ENCODE measurements at regions not wholly inside any gene's neighbourhood (a gene's known extent, or its start where the extent isn't known, plus 50 kb on each side); places are given as distances from the start of the nearest gene placed in this dataset.

GRCh38 chr14:87800216-87800615 lies 192.8 kb downstream of the GALC start:
- CTCF ChIA-PET (ENCODE audit: partially characterized antibody) = interaction anchor here (1.4 kb wide), 1 partner anchor 11 kb away, joined by 3 read pairs; no protein-coding TSS in a partner anchor

GRCh38 chr14:87799400-87799799 lies 193.6 kb downstream of the GALC start:
- no peak for DNase-seq
- CTCF ChIA-PET (ENCODE audit: partially characterized antibody) = no interaction called here
- Mint-ChIP-seq H3K27ac (no peak overlapping the region), H3K36me3 (no peaks in the 10 kb centered on the region), H3K9me3 (peaks cover 0 to 2% (median 0%) of the 10 kb centered on the region in 8 donors), H3K27me3 (peaks cover 0 to 4% of the 10 kb centered on the region in 2 donors), H3K4me1 (no peaks in the 10 kb centered on the region), H3K4me3 (no peak overlapping the region)
- H3K4me3 ChIP-seq (ENCODE audit: low read length in 2 of 2) = no peak overlapping the region
- POLR2A ChIA-PET (ENCODE audit: partially characterized antibody) = no interaction called here
- no peak overlapping the region for H3K27ac ChIP-seq (ENCODE audit: low read depth, low read length)
- no peaks in the 10 kb centered on the region for H3K4me1 ChIP-seq (ENCODE audit: insufficient read depth, low read length)
- H3K36me3 ChIP-seq (ENCODE audit: insufficient read depth, low read length) = no peaks in the 10 kb centered on the region
- H3K9me3 ChIP-seq (ENCODE audit: control insufficient read depth in 1 of 2, low read length in 2 of 2) = no peaks in the 10 kb centered on the region
- no peaks in the 10 kb centered on the region for H3K27me3 ChIP-seq (ENCODE audit: insufficient read depth, low read length)
- intact Hi-C loops (cut with micrococcal nuclease) = no loop called here

More at GRCh38 chr14:87800216-87800615, 192.8 kb downstream of the GALC start:
- no peak overlapping the region for H3K27ac ChIP-seq (ENCODE audit: low read depth, low read length)
- H3K4me1 ChIP-seq (ENCODE audit: insufficient read depth, low read length) = no peaks in the 10 kb centered on the region
- no peaks in the 10 kb centered on the region for H3K36me3 Mint-ChIP-seq
- H3K9me3 Mint-ChIP-seq = peaks cover 0 to 2% (median 0%) of the 10 kb centered on the region in 8 donors
- peaks cover 0 to 4% of the 10 kb centered on the region in 2 donors for H3K27me3 Mint-ChIP-seq
- H3K27me3 ChIP-seq (ENCODE audit: insufficient read depth, low read length) = no peaks in the 10 kb centered on the region
- peaks cover 0 to 1% (median 0%) of the 10 kb centered on the region in 4 donors for H3K4me1 Mint-ChIP-seq
- DNase-seq = no peak
- H3K9me3 ChIP-seq (ENCODE audit: control insufficient read depth in 1 of 2, low read length in 2 of 2) = no peaks in the 10 kb centered on the region
- intact Hi-C loops (cut with micrococcal nuclease) = no loop called here
- no peak overlapping the region for H3K4me3 Mint-ChIP-seq
- H3K36me3 ChIP-seq (ENCODE audit: insufficient read depth, low read length) = no peaks in the 10 kb centered on the region
- no peak overlapping the region for H3K4me3 ChIP-seq (ENCODE audit: low read length in 2 of 2)
- POLR2A ChIA-PET (ENCODE audit: partially characterized antibody) = no interaction called here
- H3K27ac Mint-ChIP-seq = no peak overlapping the region

- Mint-ChIP-seq H3K9me3 (peaks cover 0 to 4% (median 0%) of the 10 kb centered on the region in 8 donors), H3K4me3 (no peak overlapping the region), H3K4me1 (no peaks in the 10 kb centered on the region), H3K27me3 (peaks cover 0 to 7% of the 10 kb centered on the region in 2 donors), H3K36me3 (no peaks in the 10 kb centered on the region), H3K27ac (no peak overlapping the region)
- intact Hi-C loops (cut with micrococcal nuclease) = no loop called here
- no peaks in the 10 kb centered on the region for H3K27me3 ChIP-seq (ENCODE audit: insufficient read depth, low read length)
- H3K9me3 ChIP-seq (ENCODE audit: control insufficient read depth in 1 of 2, low read length in 2 of 2) = no peaks in the 10 kb centered on the region
- no peak overlapping the region for H3K27ac ChIP-seq (ENCODE audit: low read depth, low read length)
- no peaks in the 10 kb centered on the region for H3K4me1 ChIP-seq (ENCODE audit: insufficient read depth, low read length)
- no peaks in the 10 kb centered on the region for H3K36me3 ChIP-seq (ENCODE audit: insufficient read depth, low read length)
- ChIA-PET CTCF (ENCODE audit: partially characterized antibody) (no interaction called here), POLR2A (ENCODE audit: partially characterized antibody) (no interaction called here)
- DNase-seq = no peak
- H3K4me3 ChIP-seq (ENCODE audit: low read length in 2 of 2) = no peak overlapping the region
Measured at GRCh38 chr14:87797001-87797400, 196.0 kb downstream of the GALC start.

- ChIA-PET POLR2A (ENCODE audit: partially characterized antibody) (no interaction called here), CTCF (ENCODE audit: partially characterized antibody) (no interaction called here)
- H3K36me3 Mint-ChIP-seq = no peaks in the 10 kb centered on the region
- H3K27me3 Mint-ChIP-seq = peaks cover 0 to 7% of the 10 kb centered on the region in 2 donors
- H3K4me1 Mint-ChIP-seq = no peaks in the 10 kb centered on the region
- H3K4me3 Mint-ChIP-seq = no peak overlapping the region
- H3K9me3 ChIP-seq (ENCODE audit: control insufficient read depth in 1 of 2, low read length in 2 of 2) = no peaks in the 10 kb centered on the region
- H3K27ac ChIP-seq (ENCODE audit: low read depth, low read length) = no peak overlapping the region
- no peak overlapping the region for H3K4me3 ChIP-seq (ENCODE audit: low read length in 2 of 2)
- no peaks in the 10 kb centered on the region for H3K36me3 ChIP-seq (ENCODE audit: insufficient read depth, low read length)
- no peaks in the 10 kb centered on the region for H3K27me3 ChIP-seq (ENCODE audit: insufficient read depth, low read length)
- H3K4me1 ChIP-seq (ENCODE audit: insufficient read depth, low read length) = no peaks in the 10 kb centered on the region
- DNase-seq = no peak
- no peak overlapping the region for H3K27ac Mint-ChIP-seq
- peaks cover 0 to 4% (median 0%) of the 10 kb centered on the region in 8 donors for H3K9me3 Mint-ChIP-seq
- intact Hi-C loops (cut with micrococcal nuclease) = no loop called here
Measured at GRCh38 chr14:87794561-87794960, 198.4 kb downstream of the GALC start.

GRCh38 chr14:87785897-87786296 lies 207.1 kb downstream of the GALC start:
- Mint-ChIP-seq H3K4me1 (no peaks in the 10 kb centered on the region), H3K27ac (no peak overlapping the region), H3K4me3 (no peak overlapping the region), H3K36me3 (no peaks in the 10 kb centered on the region), H3K9me3 (peaks cover 0 to 5% (median 2%) of the 10 kb centered on the region in 8 donors), H3K27me3 (no peaks in the 10 kb centered on the region)
- H3K4me3 ChIP-seq (ENCODE audit: low read length in 2 of 2) = no peak overlapping the region
- no peak for DNase-seq
- intact Hi-C loops (cut with micrococcal nuclease) = no loop called here
- H3K36me3 ChIP-seq (ENCODE audit: insufficient read depth, low read length) = no peaks in the 10 kb centered on the region
- ChIA-PET CTCF (ENCODE audit: partially characterized antibody) (no interaction called here), POLR2A (ENCODE audit: partially characterized antibody) (no interaction called here)
- H3K27me3 ChIP-seq (ENCODE audit: insufficient read depth, low read length) = no peaks in the 10 kb centered on the region
- H3K4me1 ChIP-seq (ENCODE audit: insufficient read depth, low read length) = no peaks in the 10 kb centered on the region
- no peak overlapping the region for H3K27ac ChIP-seq (ENCODE audit: low read depth, low read length)
- peaks cover 0 to 3% of the 10 kb centered on the region in 2 donors for H3K9me3 ChIP-seq (ENCODE audit: control insufficient read depth in 1 of 2, low read length in 2 of 2)

- H3K4me1 Mint-ChIP-seq = no peaks in the 10 kb centered on the region
- CTCF ChIA-PET (ENCODE audit: partially characterized antibody) = interaction anchor here (1.3 kb wide), 1 partner anchor 38 kb away, joined by 3 read pairs; no protein-coding TSS in a partner anchor
- POLR2A ChIA-PET (ENCODE audit: partially characterized antibody) = no interaction called here
Measured at GRCh38 chr14:87784386-87784785, 208.6 kb downstream of the GALC start.

GRCh38 chr14:87783071-87783470 lies 209.9 kb downstream of the GALC start:
- intact Hi-C loops (cut with micrococcal nuclease) = no loop called here
- Histone ChIP-seq H3K27me3 (ENCODE audit: insufficient read depth, low read length) (no peaks in the 10 kb centered on the region), H3K4me1 (ENCODE audit: insufficient read depth, low read length) (no peaks in the 10 kb centered on the region), H3K27ac (ENCODE audit: low read depth, low read length) (no peak overlapping the region), H3K36me3 (ENCODE audit: insufficient read depth, low read length) (no peaks in the 10 kb centered on the region), H3K4me3 (ENCODE audit: low read length in 2 of 2) (no peak overlapping the region), H3K9me3 (ENCODE audit: control insufficient read depth in 1 of 2, low read length in 2 of 2) (peaks cover 0 to 3% of the 10 kb centered on the region in 2 donors)
- Mint-ChIP-seq H3K27me3 (no peaks in the 10 kb centered on the region), H3K9me3 (peaks cover 0 to 11% (median 3%) of the 10 kb centered on the region in 8 donors), H3K36me3 (no peaks in the 10 kb centered on the region), H3K27ac (no peak overlapping the region), H3K4me1 (no peaks in the 10 kb centered on the region), H3K4me3 (no peak overlapping the region)
- ChIA-PET CTCF (ENCODE audit: partially characterized antibody) (no interaction called here), POLR2A (ENCODE audit: partially characterized antibody) (no interaction called here)
- no peak for DNase-seq

More at GRCh38 chr14:87784386-87784785, 208.6 kb downstream of the GALC start:
- H3K4me3 ChIP-seq (ENCODE audit: low read length in 2 of 2) = no peak overlapping the region
- no peak for DNase-seq
- H3K4me1 ChIP-seq (ENCODE audit: insufficient read depth, low read length) = no peaks in the 10 kb centered on the region
- Mint-ChIP-seq H3K27ac (no peak overlapping the region), H3K36me3 (no peaks in the 10 kb centered on the region), H3K27me3 (no peaks in the 10 kb centered on the region), H3K9me3 (peaks cover 0 to 5% (median 2%) of the 10 kb centered on the region in 8 donors), H3K4me3 (no peak overlapping the region)
- no peaks in the 10 kb centered on the region for H3K36me3 ChIP-seq (ENCODE audit: insufficient read depth, low read length)
- intact Hi-C loops (cut with micrococcal nuclease) = no loop called here
- H3K27me3 ChIP-seq (ENCODE audit: insufficient read depth, low read length) = no peaks in the 10 kb centered on the region
- H3K9me3 ChIP-seq (ENCODE audit: control insufficient read depth in 1 of 2, low read length in 2 of 2) = peaks cover 0 to 3% of the 10 kb centered on the region in 2 donors
- no peak overlapping the region for H3K27ac ChIP-seq (ENCODE audit: low read depth, low read length)

GRCh38 chr14:87772854-87773253 lies 220.1 kb downstream of the GALC start:
- no peak overlapping the region for H3K27ac ChIP-seq (ENCODE audit: low read depth, low read length)
- no peak overlapping the region for H3K4me3 ChIP-seq (ENCODE audit: low read length in 2 of 2)
- H3K9me3 ChIP-seq (ENCODE audit: control insufficient read depth in 1 of 2, low read length in 2 of 2) = no peaks in the 10 kb centered on the region
- no peaks in the 10 kb centered on the region for H3K36me3 Mint-ChIP-seq
- no peak overlapping the region for H3K4me3 Mint-ChIP-seq
- H3K4me1 ChIP-seq (ENCODE audit: insufficient read depth, low read length) = no peaks in the 10 kb centered on the region
- H3K27ac Mint-ChIP-seq = no peak overlapping the region
- H3K27me3 ChIP-seq (ENCODE audit: insufficient read depth, low read length) = no peaks in the 10 kb centered on the region
- peaks cover 0 to 9% (median 0%) of the 10 kb centered on the region in 8 donors for H3K9me3 Mint-ChIP-seq
- H3K4me1 Mint-ChIP-seq = no peaks in the 10 kb centered on the region
- H3K36me3 ChIP-seq (ENCODE audit: insufficient read depth, low read length) = no peaks in the 10 kb centered on the region
- ChIA-PET CTCF (ENCODE audit: partially characterized antibody) (no interaction called here), POLR2A (ENCODE audit: partially characterized antibody) (no interaction called here)
- H3K27me3 Mint-ChIP-seq = no peaks in the 10 kb centered on the region
- no peak for DNase-seq
- intact Hi-C loops (cut with micrococcal nuclease) = no loop called here
